ENCODE measurements at regions not wholly inside any gene's neighbourhood (a gene's known extent, or its start where the extent isn't known, plus 50 kb on each side); places are given as distances from the start of the nearest gene placed in this dataset.

GRCh38 chrX:98480606-98481005, 1596.9 kb downstream of the RPA4 start:
- no peak for TF ChIP-seq POLR2A (IDR thresholded peaks at IDR 0.05)
- TF ChIP-seq CTCF (IDR thresholded peaks at IDR 0.05): no peak
